ENCODE measurements at regions not wholly inside any gene's neighbourhood (a gene's known extent, or its start where the extent isn't known, plus 50 kb on each side); places are given as distances from the start of the nearest gene placed in this dataset.
"Not testable (repeated sequence)": the region's sequence is repeated elsewhere in the genome, so short reads cannot be mapped to it uniquely, and the experiment has no call there.

GRCh38 chr9:104374711-104375110 is 129.4 kb upstream of the OR13F1 start:
- ChIA-PET POLR2A (no interaction called here), CTCF (no interaction called here)
- Histone ChIP-seq H3K4me3 (ENCODE audit: low read depth, low read length) (no peak overlapping the region), H3K27me3 (ENCODE audit: control insufficient read depth, insufficient read depth, low read length) (no peaks in the 10 kb centered on the region), H3K36me3 (ENCODE audit: control insufficient read depth, insufficient read depth, low read length) (no peaks in the 10 kb centered on the region)
- TF ChIP-seq CTCF (IDR thresholded peaks at IDR 0.05; ENCODE audit: insufficient read depth, low read depth, low read length), result no peak
- no peak for DNase-seq (ENCODE audit: low read depth)

- H3K4me3 ChIP-seq (ENCODE audit: low read depth, low read length), result no peak overlapping the region
- ChIA-PET CTCF (interaction anchor here (0.6 to 2.8 kb wide), 10 partner anchors 9 to 415 kb away, joined by 3 to 27 read pairs (median 4); no protein-coding TSS in a partner anchor), POLR2A (no interaction called here)
- H3K36me3 ChIP-seq (ENCODE audit: control insufficient read depth, insufficient read depth, low read length), result no peaks in the 10 kb centered on the region
- H3K27me3 ChIP-seq (ENCODE audit: control insufficient read depth, insufficient read depth, low read length), result no peaks in the 10 kb centered on the region
- no peak for DNase-seq (ENCODE audit: low read depth)
- TF ChIP-seq CTCF (IDR thresholded peaks at IDR 0.05; ENCODE audit: insufficient read depth, low read depth, low read length), result no peak
Measured at GRCh38 chr9:104386013-104386412, 118.0 kb upstream of the OR13F1 start.

GRCh38 chr9:104386425-104387069 is 117.5 kb upstream of the OR13F1 start:
- Histone ChIP-seq H3K4me3 (ENCODE audit: low read depth, low read length) (no peak overlapping the region), H3K36me3 (ENCODE audit: control insufficient read depth, insufficient read depth, low read length) (no peaks in the 10 kb centered on the region), H3K27me3 (ENCODE audit: control insufficient read depth, insufficient read depth, low read length) (no peaks in the 10 kb centered on the region)
- peak; percentile 66 for TF ChIP-seq CTCF (IDR thresholded peaks at IDR 0.05; ENCODE audit: insufficient read depth, low read depth, low read length)
- ChIA-PET POLR2A (no interaction called here), CTCF (interaction anchor here (0.6 to 2.8 kb wide), 10 partner anchors 10 to 416 kb away, joined by 3 to 27 read pairs (median 4); no protein-coding TSS in a partner anchor)
- DNase-seq (ENCODE audit: low read depth), result no peak

GRCh38 chr9:104388071-104388470 is 116.0 kb upstream of the OR13F1 start:
- H3K36me3 ChIP-seq (ENCODE audit: control insufficient read depth, insufficient read depth, low read length), result no peaks in the 10 kb centered on the region
- H3K4me3 ChIP-seq (ENCODE audit: low read depth, low read length), result no peak overlapping the region
- ChIA-PET CTCF (no interaction called here), POLR2A (no interaction called here)
- no peak for TF ChIP-seq CTCF (IDR thresholded peaks at IDR 0.05; ENCODE audit: insufficient read depth, low read depth, low read length)
- no peak for DNase-seq (ENCODE audit: low read depth)
- H3K27me3 ChIP-seq (ENCODE audit: control insufficient read depth, insufficient read depth, low read length), result no peaks in the 10 kb centered on the region

GRCh38 chr9:104389341-104389740 is 114.7 kb upstream of the OR13F1 start:
- CTCF ChIA-PET, result no interaction called here
- no peak for TF ChIP-seq CTCF (IDR thresholded peaks at IDR 0.05; ENCODE audit: insufficient read depth, low read depth, low read length)

GRCh38 chr9:104394901-104395300 is 109.2 kb upstream of the OR13F1 start:
- H3K36me3 ChIP-seq (ENCODE audit: control insufficient read depth, insufficient read depth, low read length); DNase-seq (ENCODE audit: low read depth); H3K4me3 ChIP-seq (ENCODE audit: low read depth, low read length); H3K27me3 ChIP-seq (ENCODE audit: control insufficient read depth, insufficient read depth, low read length); POLR2A ChIA-PET; CTCF ChIA-PET: not testable (repeated sequence)

More at GRCh38 chr9:104389341-104389740, 114.7 kb upstream of the OR13F1 start:
- Histone ChIP-seq H3K4me3 (ENCODE audit: low read depth, low read length) (no peak overlapping the region), H3K36me3 (ENCODE audit: control insufficient read depth, insufficient read depth, low read length) (no peaks in the 10 kb centered on the region), H3K27me3 (ENCODE audit: control insufficient read depth, insufficient read depth, low read length) (no peaks in the 10 kb centered on the region)
- POLR2A ChIA-PET, result no interaction called here
- DNase-seq (ENCODE audit: low read depth), result no peak

All from BJ (cell line).